Heart left ventricle (tissue), 13 donors: ENCODE measurements at regions not wholly inside any gene's neighbourhood (a gene's known extent, or its start where the extent isn't known, plus 50 kb on each side); places are given as distances from the start of the nearest gene placed in this dataset.

Experiments
- POLR2A ChIP-seq, 2 donors: fragments of 450-650 bp; IDR thresholded peaks; one replicate each; pipeline ENCODE4 v1.6.1; 2017; ENCODE audit warnings: antibody characterized with exemption in 2 of 2, mild to moderate bottlenecking in 2 of 2, moderate library complexity in 2 of 2
- TF ChIP-seq, protein P1 (sequence below), 12 donors: fragments of 200-600 bp; sonication (generic) in 4 of 12; IDR thresholded peaks; one replicate each; pipeline versions ENCODE4 v1.5.0 to v1.8.0; 2018 to 2022; ENCODE audit warnings: antibody characterized with exemption in 12 of 12, mild to moderate bottlenecking in 5 of 12
- donor health status: ischemic (EF 13 %, LVEDD 7.1; RV severe dilation, severe dysfunction).
- donor health status: DM: no; HTN: yes; CAD: no.
- donor health status: DM: no; HTN: no; CAD: no.
- donor health status: ischemic (EF 25% LVEDD 6.9; RV normal size, moderate dysfunction).
- donor health status: ischemic (EF 25% LVEDD 5.7; RV mildly dilated, moderate dysfunction).
- donor health status: ischemic (EF 35%, LVEDD 5.7; RV mildly dilated, moderate dysfunction).
- donor health status: nonischemic (EF 11% LVEDD 7.7; RV severe dilation, severe dysfunction).
- donor health status: DM: yes; HTN: yes; CAD: no.
- donor health status: PGD.
- donor health status: ischemic (EF 29% LVEDD 5.4; RV normal size, mild dysfunction).
- donor health status: nonischemic (EF 23%, LVEDD 6.1; RV moderate dilation, normal function).

DNA sequence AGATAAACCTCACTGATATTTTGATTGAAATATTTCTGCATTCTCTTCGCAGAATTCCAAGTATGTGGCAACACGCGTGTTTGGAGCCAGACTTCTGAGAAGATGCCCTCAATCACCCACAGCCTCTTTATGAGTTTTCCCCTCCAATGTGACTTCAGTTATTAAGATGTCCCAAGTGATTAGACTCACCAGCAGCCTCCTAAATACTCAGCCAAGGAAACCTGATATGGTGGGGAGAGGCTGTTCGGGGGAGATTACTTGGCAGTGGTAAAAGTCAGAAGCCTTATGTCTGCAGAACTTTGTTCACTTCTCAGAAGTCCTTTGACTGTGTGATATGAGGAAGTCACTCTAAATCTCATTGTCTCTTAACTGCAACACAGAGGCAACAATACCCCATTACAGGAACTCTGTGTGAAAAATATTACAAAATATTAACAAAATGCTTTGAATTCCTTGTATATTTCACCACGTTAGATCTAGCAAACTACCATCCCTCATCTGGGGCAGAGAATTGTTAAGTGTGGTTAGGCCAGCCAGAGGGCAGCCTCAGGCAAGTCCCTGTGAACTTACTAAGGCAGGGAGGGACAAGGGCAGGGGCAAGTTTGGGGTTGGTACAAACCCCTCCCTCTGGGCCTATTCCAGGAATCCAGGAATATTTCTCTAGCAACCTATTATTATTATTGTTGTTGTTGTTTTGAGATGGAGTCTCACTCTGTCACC, 151.4 kb upstream of the USP9X start:
- TF ChIP-seq, protein P1, sequence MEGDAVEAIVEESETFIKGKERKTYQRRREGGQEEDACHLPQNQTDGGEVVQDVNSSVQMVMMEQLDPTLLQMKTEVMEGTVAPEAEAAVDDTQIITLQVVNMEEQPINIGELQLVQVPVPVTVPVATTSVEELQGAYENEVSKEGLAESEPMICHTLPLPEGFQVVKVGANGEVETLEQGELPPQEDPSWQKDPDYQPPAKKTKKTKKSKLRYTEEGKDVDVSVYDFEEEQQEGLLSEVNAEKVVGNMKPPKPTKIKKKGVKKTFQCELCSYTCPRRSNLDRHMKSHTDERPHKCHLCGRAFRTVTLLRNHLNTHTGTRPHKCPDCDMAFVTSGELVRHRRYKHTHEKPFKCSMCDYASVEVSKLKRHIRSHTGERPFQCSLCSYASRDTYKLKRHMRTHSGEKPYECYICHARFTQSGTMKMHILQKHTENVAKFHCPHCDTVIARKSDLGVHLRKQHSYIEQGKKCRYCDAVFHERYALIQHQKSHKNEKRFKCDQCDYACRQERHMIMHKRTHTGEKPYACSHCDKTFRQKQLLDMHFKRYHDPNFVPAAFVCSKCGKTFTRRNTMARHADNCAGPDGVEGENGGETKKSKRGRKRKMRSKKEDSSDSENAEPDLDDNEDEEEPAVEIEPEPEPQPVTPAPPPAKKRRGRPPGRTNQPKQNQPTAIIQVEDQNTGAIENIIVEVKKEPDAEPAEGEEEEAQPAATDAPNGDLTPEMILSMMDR (IDR thresholded peaks at IDR 0.05), result no peak
- no peak for TF ChIP-seq POLR2A (IDR thresholded peaks at IDR 0.05)
